Gastrocnemius medialis (tissue), 4 donors: ENCODE measurements at regions not wholly inside any gene's neighbourhood (a gene's known extent, or its start where the extent isn't known, plus 50 kb on each side); places are given as distances from the start of the nearest gene placed in this dataset.

Source experiments
- ATAC-seq, 2 donors: fragments of 150-250 bp; one replicate each; pipeline ENCODE4 v1.9.1; 2016
- DNase-seq, 2 donors: peaks; one replicate each; pipeline ENCODE4 v3.0.0-alpha.2; 2019
- H3K27ac ChIP-seq, 4 donors: fragments of 200-600 bp; sonication (generic); 1 replicate in 1 of 4; 2 replicates in 3 of 4; pipeline ENCODE4 v1.5.1; 2016 to 2018; ENCODE audit warnings: mild to moderate bottlenecking in 2 of 4, moderate library complexity in 1 of 4
- H3K27me3 ChIP-seq, 3 donors: fragments of 200-600 bp; sonication (generic) in 2 of 3; 1 replicate in 1 of 3; 2 replicates in 2 of 3; pipeline versions ENCODE4 v1.5.1 to v1.6.0; 2016 to 2019; ENCODE audit warnings: mild to moderate bottlenecking in 1 of 3, moderate library complexity in 1 of 3
- H3K36me3 ChIP-seq, 2 donors: fragments of 200-600 bp; sonication (generic) in 1 of 2; one replicate each; pipeline ENCODE4 v1.5.1; 2017 to 2018
- H3K4me1 ChIP-seq, 2 donors: fragments of 200-600 bp; sonication (generic) in 1 of 2; one replicate each; pipeline ENCODE4 v1.5.1; 2016 to 2017; ENCODE audit warnings: mild to moderate bottlenecking in 2 of 2
- H3K4me3 ChIP-seq, 4 donors: fragments of 200-600 bp; sonication (generic) in 3 of 4; 1 replicate in 1 of 4; 2 replicates in 3 of 4; pipeline ENCODE4 v1.5.1; 2016 to 2019; ENCODE audit warnings: mild to moderate bottlenecking in 2 of 4
- H3K9me3 ChIP-seq, 3 donors: fragments of 200-600 bp; sonication (generic) in 2 of 3; 1 replicate in 1 of 3; 2 replicates in 2 of 3; pipeline ENCODE4 v1.5.1; 2016 to 2019
- CTCF ChIP-seq, 5 experiments: fragments of 450-650 bp in 3 of 5; fragments of 200-600 bp in 2 of 5; sonication (generic) in 2 of 5; IDR thresholded peaks in 4 of 5; conservative IDR thresholded peaks in 1 of 5; 1 replicate in 4 of 5; 2 replicates in 1 of 5; pipeline ENCODE4 v1.5.1; 2016 to 2019; ENCODE audit warnings: antibody characterized with exemption in 5 of 5, mild to moderate bottlenecking in 3 of 5, moderate library complexity in 3 of 5
- POLR2A ChIP-seq, 2 donors: fragments of 450-650 bp; IDR thresholded peaks; one replicate each; pipeline ENCODE4 v1.6.1; 2017; ENCODE audit warnings: antibody characterized with exemption in 2 of 2, mild to moderate bottlenecking in 2 of 2, moderate library complexity in 2 of 2
- in situ Hi-C, 4 donors: fragments of 200-750 bp; cut with MboI; loops; one replicate each; pipeline versions ENCODE4 v1.15.0 to v1.8.0; 2017; ENCODE audit warnings: low sequenced_read_pairs in 4 of 4
- intact Hi-C: fragments of 100-400 bp; cut with DNase I; formaldehyde crosslinking; loops from one replicate; pipeline ENCODE4 v1.15.1; 2023; ENCODE audit warnings: low total_unique reads

- Histone ChIP-seq H3K36me3 (no peaks in the 10 kb centered on the region), H3K4me3 (no peak overlapping the region), H3K4me1 (no peaks in the 10 kb centered on the region), H3K9me3 (no peaks in the 10 kb centered on the region), H3K27me3 (peaks cover 0 to 6% (median 0%) of the 10 kb centered on the region in 3 donors), H3K27ac (no peak overlapping the region)
- in situ Hi-C loops (no loop called here), intact Hi-C loops (no loop called here)
- no peak for ATAC-seq
- no peak for DNase-seq
- no peak for TF ChIP-seq CTCF (IDR thresholded peaks at IDR 0.05 in 4 of 5, conservative IDR thresholded peaks at IDR 0.05 in 1 of 5)
These were observed 153.4 kb downstream of the C1orf94 start for GRCh38 chr1:34330061-34330460.

- Histone ChIP-seq H3K9me3 (no peaks in the 10 kb centered on the region), H3K4me1 (no peaks in the 10 kb centered on the region), H3K27ac (no peak overlapping the region), H3K27me3 (peaks cover 0 to 1% (median 0%) of the 10 kb centered on the region in 3 donors), H3K4me3 (no peak overlapping the region), H3K36me3 (no peaks in the 10 kb centered on the region)
- TF ChIP-seq POLR2A (IDR thresholded peaks at IDR 0.05) (no peak), CTCF (IDR thresholded peaks at IDR 0.05 in 4 of 5, conservative IDR thresholded peaks at IDR 0.05 in 1 of 5) (no peak)
- ATAC-seq, result no peak
- intact Hi-C loops (no loop called here), in situ Hi-C loops (no loop called here)
- no peak for DNase-seq
These were observed 154.6 kb downstream of the C1orf94 start for GRCh38 chr1:34331020-34331926.

GRCh38 chr1:34332996-34333395 is 156.3 kb downstream of the C1orf94 start:
- H3K27ac ChIP-seq, result no peak overlapping the region
- TF ChIP-seq POLR2A (IDR thresholded peaks at IDR 0.05), result no peak
- no peak for TF ChIP-seq CTCF (IDR thresholded peaks at IDR 0.05 in 4 of 5, conservative IDR thresholded peaks at IDR 0.05 in 1 of 5)
- H3K4me3 ChIP-seq, result no peak overlapping the region
- DNase-seq (no peak), ATAC-seq (no peak)
- no peaks in the 10 kb centered on the region for H3K4me1 ChIP-seq
- H3K9me3 ChIP-seq, result no peaks in the 10 kb centered on the region
- H3K27me3 ChIP-seq, result no peaks in the 10 kb centered on the region
- intact Hi-C loops, result no loop called here
- H3K36me3 ChIP-seq, result no peaks in the 10 kb centered on the region
- in situ Hi-C loops, result no loop called here

- H3K36me3 ChIP-seq, result no peaks in the 10 kb centered on the region
- no peaks in the 10 kb centered on the region for H3K4me1 ChIP-seq
- no peaks in the 10 kb centered on the region for H3K27me3 ChIP-seq
- in situ Hi-C loops (no loop called here), intact Hi-C loops (no loop called here)
- TF ChIP-seq CTCF (IDR thresholded peaks at IDR 0.05 in 4 of 5, conservative IDR thresholded peaks at IDR 0.05 in 1 of 5), result no peak
- no peak for TF ChIP-seq POLR2A (IDR thresholded peaks at IDR 0.05)
- no peak overlapping the region for H3K4me3 ChIP-seq
- H3K27ac ChIP-seq, result no peak overlapping the region
- DNase-seq, result no peak
- no peak for ATAC-seq
- H3K9me3 ChIP-seq, result no peaks in the 10 kb centered on the region
These were observed 162.2 kb downstream of the C1orf94 start for GRCh38 chr1:34338871-34339270.
